Body of pancreas (tissue), 4 donors: ENCODE measurements at regions not wholly inside any gene's neighbourhood (a gene's known extent, or its start where the extent isn't known, plus 50 kb on each side); places are given as distances from the start of the nearest gene placed in this dataset.

Experiments used
- CTCF ChIP-seq, 7 experiments: fragments of 450-650 bp in 4 of 7; fragments of 200-600 bp in 3 of 7; sonication (generic) in 3 of 7; IDR thresholded peaks; one replicate each; pipeline ENCODE4 v1.5.1; 2016 to 2019; ENCODE audit warnings: antibody characterized with exemption in 7 of 7
- POLR2A ChIP-seq, 3 donors: fragments of 450-650 bp; IDR thresholded peaks; one replicate each; pipeline ENCODE4 v1.6.1; 2016; ENCODE audit warnings: antibody characterized with exemption in 3 of 3, mild to moderate bottlenecking in 2 of 3

- TF ChIP-seq POLR2A (IDR thresholded peaks at IDR 0.05) (no peak), CTCF (IDR thresholded peaks at IDR 0.05) (no peak)
Observed at GRCh38 chr3:159487304-159487703, 501.3 kb upstream of the IL12A start.
